ENCODE measurements at regions not wholly inside any gene's neighbourhood (a gene's known extent, or its start where the extent isn't known, plus 50 kb on each side); places are given as distances from the start of the nearest gene placed in this dataset.

- TF ChIP-seq CTCF (IDR thresholded peaks at IDR 0.05; ENCODE audit: low read length) (no peak), EZH2 (optimal IDR thresholded peaks at IDR 0.05; ENCODE audit: low read depth, low read length) (no peak)
These were observed 260.0 kb downstream of the DUSP6 start for GRCh38 chr12:89092297-89092696.

Data from MM.1S (cell line).